NCI-H2227 treated with DMSO at 0.1 percent for 48 hours (cell line): ENCODE measurements at regions not wholly inside any gene's neighbourhood (a gene's known extent, or its start where the extent isn't known, plus 50 kb on each side); places are given as distances from the start of the nearest gene placed in this dataset.

ENCODE experiments used
- DNase-seq: peaks from one replicate; lab custom pipeline; 2025; lab: John Stamatoyannopoulos, UW

DNA sequence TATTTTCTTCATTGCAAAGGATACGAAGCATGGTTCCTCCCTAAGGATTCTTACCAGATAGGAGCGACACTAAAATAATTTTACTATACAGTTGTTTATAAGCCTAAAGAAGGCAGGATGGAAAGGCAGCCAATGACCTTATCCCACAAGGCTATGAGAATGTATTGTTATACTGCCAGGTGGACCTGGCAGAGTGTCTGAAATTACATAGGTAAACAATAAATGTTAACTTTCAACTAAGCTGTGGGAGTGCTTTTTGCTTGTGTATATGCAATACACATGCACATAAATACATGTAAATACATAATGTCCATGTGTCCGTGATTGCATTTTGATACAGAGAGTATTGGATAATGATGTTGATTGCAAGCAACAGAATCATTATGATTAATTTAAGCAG is 850.6 kb downstream of the CENPC start:
- no peak for DNase-seq

DNA sequence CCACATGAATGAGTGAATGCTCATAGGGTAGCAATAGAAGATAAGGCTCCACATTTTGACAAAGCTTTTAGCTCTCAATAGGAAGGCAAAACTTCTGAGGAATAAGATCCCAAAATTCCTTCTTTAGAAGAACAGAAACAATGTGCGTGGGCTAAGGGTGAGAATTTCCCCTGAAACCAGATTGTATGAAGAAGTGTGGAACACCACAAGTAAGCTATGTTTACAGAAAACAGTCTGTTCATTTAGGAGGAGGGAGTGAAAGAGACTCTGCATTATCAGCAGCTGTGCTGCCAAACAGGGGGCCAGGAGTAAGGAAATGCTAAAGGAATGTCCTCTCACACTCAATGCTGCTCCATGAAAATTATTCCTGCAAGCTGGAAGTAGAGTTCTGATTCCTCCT is 851.6 kb downstream of the CENPC start:
- DNase-seq: no peak

DNA sequence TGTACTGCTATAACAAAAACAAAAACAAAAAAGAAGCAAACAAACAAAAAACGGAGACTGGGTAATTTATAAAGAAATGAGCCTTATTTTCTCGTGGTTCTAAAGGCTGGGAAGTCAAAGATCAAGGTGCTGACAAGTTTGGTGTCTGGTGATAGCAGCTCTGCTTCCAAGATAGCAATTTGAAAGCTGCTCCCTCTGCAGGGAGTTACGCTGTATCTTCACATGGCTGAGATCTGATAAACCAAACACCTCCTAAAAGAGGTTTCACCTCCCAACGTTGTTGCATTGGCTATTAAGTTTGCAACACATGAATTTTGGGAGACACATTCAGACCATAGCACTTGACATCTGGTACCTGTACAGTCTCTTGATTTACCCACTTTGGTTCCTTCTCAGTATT is 854.2 kb downstream of the CENPC start:
- DNase-seq: no peak

DNA sequence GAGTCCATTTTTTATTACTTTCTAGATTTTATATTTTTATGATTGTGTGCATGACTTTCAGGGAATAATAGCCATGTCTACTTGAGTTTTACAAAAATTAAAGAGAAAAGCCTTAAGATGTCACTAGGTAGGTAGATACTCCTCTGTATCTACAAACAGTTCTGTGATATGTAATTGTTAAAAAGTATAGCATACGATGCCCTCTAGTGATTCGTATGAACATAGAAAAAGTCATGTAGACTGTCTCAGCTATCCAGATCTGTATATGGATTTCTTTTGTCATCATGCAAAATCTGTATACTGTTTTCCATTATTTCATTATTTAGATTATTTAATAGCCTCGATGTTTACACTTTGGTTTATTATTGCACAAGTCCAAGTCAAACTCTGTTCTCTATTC is 856.6 kb downstream of the CENPC start:
- DNase-seq: peak; percentile 7

DNA sequence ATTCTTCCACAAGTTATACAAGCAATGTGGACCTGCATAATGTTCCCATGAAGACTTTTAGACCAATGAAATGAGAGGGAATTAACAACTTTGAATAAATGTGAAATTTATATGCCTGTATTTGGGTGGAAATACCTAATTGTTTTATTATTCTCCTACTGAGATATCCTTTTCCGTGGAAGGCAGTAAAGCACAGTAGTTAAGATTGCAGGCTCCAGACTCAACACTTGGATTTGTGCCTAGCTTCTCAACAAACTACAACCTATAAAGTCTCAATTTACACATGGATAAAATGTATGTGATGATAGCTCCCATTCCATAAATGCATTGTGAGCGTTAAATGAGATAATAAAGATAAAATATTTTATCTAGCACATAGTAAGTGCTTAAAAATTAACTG is 857.8 kb downstream of the CENPC start:
- no peak for DNase-seq

DNA sequence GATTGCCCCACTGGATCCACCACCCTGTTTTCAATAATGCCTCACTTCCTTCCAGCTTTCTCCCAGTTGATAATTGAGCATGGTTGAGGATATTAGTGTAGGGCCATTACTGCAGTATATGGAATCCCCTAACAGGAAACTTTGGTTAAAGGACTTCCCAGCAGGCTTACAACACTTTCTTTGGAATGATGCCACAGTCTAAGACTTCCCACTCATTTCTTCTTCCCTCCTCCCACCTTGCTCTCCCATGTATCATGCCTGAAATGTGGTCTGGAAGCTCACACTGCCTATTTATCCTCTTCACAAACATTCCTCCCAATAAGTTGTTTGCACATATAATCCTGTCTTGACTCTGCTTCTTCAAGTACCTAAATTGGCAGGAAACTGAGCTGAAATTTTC is 863.3 kb downstream of the CENPC start:
- no peak for DNase-seq

DNA sequence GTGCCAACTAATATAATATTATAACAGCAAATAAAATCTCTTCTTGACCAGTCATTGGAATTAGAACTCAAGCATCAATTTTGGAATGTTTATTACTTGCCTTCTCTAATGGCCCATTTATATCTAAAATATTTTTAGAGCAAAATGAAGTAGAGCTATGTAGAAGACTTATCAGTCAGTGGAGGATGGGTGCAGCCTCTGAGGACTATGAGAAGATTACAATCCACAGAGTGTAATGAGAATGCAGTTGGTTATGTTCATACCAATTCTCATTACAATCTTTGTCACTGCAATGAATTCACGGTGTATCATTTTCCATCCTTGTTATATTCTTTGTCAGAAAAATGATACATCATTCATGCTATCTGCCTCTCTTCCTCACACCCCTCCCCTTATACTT is 878.1 kb downstream of the CENPC start:
- DNase-seq: no peak

DNA sequence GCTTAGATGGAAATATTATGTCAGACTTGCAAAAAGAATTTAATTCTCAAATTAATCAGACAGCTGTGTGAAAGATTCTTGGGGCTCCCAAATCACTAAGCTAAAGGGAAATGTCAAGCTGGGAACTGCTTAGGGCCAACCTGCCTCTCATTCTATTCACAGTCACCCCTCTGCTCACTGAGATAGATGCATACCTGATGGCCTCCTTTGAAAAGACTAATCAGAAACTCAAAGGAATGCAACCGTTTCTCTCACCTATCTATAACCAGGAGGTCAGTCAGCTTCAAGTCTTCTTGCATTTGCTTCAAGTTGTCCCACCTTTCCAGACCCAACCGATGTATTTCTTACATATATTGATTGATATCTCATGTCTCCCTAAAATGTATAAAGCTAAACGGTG is 882.7 kb downstream of the CENPC start:
- DNase-seq: no peak

DNA sequence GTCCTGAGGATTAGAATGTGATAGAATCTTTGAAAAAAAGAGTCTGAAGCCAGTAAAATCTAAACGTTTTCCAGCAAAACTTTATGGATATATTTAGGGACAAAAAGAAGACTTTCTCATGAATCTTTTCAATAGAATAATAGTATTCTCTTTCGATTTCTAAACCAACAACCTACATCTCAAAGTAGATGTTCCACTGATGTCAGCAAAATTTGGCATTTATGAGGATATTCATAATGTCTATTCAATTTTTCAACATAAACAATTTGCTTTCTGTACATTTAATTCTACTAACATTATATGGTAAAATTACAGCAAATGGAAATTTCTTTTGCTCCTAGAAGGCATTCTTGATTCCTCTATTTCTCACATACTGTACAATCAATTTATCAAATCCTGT is 886.5 kb downstream of the CENPC start:
- DNase-seq: no peak

DNA sequence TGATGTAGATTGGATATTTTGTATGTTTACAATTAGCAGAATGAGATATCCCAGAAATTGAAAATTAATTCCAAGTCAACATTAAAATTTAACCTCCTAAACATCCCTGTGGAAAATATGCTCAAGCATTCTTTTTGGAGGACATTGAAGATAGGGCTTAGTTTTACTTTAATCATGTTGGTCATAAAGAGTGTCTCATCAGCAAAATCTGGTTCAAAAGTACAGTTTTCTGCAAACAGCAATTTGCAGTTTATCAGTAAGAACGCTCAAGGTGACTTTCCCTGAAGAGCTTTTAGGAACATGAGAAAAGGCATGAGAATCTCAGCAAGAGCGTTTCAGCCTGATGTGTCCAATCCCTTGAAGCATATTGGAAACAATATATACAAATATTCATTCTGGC is 889.8 kb downstream of the CENPC start:
- no peak for DNase-seq

DNA sequence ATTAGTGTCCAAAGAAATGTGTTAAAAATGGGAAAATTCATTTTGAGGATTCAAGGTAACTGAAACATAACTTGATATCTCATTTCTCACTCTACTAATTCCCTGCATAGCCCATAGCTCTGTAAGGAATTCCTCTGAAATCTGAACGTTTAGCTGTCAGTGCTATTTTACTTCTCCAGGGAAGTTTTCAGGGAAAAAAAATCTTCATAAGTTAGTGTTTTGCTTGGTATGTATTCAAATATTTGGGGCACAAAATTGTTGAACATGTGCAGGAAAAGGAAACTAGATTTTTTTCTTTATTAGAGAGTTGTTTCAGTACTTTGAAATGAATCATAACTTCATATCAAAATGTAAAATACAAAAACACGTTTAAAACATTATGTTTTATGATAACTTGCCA is 891.4 kb downstream of the CENPC start:
- DNase-seq: no peak

DNA sequence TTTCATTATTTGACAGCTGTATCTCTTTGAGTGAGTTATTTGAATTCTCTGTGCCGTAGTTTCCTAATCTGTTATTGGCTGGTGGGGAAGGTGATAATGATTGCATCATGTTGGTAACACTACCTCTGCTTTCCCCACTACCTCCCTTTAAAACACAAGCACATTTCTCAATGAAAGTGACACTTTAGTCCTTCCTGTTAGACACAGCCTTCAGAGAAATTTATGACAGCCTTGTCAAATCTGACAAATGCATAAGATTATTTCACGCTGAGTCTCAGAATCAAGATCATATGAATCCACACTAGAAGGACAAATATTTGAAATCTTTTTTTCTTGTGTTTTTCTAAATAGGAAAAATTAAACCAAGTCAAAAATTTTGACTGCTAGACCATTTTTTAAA is 896.1 kb downstream of the CENPC start:
- no peak for DNase-seq

DNA sequence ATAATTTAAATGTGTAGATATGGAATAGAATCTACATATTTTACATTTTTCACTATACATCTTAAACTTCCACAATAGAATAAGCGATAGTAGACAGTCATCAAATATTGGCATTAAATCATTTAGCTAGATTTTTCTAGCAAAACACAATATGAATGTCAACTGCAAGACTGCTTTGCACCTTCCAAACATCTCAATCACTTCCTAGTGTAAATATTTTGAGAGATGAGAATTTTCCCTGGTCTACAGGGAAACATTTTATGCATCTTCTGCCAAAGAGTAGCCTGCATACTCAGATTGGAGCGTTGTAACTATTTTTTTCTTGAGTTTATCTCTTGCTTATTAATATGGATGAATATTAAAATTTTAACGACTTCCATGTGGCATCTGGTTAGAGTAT is 897.4 kb downstream of the CENPC start:
- DNase-seq: no peak

DNA sequence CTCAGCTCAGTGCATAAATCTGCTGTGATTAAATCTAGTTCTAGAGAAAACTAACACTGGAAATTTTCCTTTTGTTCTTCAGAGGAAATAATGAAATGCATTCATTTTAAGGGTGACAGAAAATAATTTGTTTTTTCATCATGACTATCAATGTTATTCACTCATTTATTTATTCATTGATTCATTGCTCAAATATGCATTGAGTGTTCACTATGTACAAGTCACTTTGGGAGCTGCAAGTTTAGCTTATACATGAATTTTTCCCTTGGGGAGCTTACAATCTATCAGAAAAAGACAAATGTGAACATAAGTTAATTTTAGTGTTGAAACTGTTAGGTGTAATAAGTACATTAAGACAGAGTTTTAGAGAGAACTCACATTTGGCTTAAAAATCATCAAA is 897.8 kb downstream of the CENPC start:
- DNase-seq: no peak

DNA sequence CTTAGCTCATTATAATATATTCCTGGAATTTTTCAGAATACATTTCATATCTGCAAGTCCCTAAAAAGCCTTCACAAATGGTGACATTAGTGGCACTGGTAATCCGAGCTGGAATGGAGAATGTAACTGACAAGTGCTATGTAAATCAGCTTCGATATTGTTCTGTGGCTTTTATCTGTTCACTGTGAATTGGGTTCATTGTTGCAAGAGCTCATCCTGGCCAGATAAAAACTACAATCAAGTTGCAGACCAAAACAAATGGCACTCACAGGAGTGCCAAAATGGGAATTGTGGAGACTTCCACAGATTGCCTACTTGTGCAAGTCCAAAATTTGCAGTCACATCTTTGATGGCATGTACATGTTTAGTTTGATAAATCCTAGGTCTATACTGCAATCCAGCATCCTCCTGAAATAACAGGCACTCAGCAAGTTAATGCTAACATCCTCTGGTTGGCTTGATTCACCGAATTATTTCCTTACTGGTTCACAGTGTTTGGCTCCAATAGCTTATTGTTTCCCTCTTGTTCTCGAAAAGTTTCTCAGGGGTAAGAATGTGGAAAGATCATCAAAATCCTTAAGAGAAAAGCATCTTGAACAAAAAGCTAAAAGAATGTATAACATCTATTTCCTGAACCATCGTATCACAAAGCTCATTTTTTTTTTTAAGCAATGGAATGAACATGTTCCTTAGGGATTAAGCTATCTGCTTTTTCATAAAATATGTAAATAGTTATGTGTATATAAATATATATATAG is 904.9 kb downstream of the CENPC start:
- DNase-seq: no peak

DNA sequence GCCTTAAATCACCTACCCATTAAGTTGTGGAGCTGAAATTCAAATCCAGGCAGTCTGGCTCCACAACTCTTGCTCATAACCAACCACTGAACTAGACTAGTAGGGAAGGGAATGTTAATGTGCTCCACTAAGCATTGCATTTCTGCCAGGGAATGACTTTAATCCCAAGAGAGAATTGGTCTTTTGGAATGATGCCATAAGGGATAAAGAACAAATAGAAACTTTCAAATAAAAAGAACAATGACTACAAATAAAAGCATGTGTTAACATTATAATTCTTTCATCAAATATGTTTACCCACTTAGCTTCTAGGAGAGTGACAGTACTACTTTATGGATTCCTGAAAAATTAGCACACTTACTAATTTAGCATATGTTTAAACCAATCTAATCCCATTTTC is 905.9 kb downstream of the CENPC start:
- DNase-seq: no peak

DNA sequence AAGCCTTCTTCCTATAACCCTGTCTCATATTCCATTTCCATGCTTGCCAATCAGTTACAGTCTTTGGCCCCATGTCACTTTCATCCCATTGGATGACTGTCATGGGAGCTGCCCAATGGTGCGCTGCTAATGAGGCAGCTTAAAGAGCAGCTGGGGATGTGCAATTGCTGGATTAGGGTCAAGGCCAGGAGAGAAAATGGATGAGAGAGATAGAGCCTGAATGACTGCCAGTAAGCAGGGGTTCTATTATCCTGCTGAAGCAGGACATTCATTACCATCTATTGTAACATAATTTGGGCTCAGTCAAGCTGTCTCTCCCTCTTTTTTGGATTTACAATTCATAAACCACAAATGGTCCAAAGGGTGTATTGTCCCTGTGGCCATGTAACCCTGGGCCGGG is 909.0 kb downstream of the CENPC start:
- peak; percentile 32 for DNase-seq

DNA sequence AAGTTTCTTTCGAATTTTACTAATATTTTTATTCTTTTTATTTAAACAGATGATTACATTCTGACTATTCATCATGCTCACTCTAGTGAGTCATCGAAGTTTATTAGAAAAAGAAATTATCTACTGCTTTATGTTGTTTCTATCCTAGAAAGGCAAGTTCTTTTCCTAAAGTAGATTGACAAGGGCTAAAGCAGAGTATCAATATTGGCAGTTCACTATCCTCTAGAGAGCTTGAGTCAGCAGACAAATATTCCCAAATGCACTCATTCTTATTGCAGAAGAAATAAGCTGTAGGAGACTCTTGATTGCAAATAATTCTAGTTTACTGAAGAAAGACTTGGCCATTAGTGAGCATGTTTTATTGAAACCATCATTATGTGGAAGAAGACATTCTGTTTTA is 911.8 kb downstream of the CENPC start:
- DNase-seq: no peak

DNA sequence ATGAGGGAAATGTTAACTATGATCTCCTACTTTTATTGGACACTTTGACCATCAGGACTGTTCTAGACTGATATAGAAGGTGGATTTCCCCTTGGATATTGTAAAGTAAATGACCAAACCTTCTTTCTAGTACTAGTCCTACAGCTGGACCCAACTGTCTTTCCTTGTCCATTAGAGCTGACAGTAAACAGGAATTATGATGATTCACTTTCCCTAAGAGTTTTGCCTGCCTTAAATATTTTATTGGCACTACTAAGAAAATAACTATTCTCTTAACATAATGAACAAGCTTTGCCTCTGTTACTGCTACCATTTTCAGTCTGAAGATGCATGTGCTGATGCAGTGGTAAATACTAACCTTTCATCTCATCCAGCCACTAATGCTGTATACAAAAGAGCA is 915.4 kb downstream of the CENPC start:
- no peak for DNase-seq

DNA sequence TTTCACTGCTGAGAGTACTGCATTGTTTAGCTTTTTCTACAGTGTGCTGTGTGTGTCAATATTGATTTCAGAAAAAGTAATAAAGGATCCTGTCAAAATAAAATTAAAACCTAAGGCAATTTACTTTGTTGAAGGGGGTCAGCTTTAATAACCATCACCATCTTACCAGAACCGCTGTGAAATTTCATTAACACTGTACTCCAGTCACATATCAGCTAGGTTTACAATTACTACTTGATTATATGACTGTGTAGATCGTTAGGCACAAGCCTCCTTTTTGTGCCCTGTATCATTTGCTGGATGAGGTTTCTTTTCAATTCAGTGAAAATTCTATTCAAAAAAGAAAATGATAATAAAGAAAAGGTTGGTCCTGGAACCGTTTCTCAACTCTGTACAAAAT is 917.2 kb downstream of the CENPC start:
- no peak for DNase-seq

DNA sequence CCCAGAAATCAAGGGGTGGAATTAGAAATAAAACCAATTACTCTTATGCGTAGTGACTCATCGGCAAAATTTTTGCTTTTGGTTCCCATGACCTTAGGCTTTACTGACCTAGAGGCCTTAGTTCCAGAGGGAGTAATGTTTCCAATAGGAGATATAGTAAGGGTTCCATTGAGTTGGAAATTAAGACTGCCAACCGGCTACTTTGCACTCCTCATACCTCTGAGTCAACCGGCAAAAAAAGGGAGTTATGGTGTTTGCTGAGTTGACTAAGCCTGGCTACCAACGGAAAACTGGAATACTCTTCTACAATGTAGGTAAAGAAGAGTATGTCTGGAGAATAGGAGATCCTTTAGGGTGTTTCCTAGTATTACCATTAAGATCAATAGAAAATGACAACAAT is 919.8 kb downstream of the CENPC start:
- DNase-seq: no peak

DNA sequence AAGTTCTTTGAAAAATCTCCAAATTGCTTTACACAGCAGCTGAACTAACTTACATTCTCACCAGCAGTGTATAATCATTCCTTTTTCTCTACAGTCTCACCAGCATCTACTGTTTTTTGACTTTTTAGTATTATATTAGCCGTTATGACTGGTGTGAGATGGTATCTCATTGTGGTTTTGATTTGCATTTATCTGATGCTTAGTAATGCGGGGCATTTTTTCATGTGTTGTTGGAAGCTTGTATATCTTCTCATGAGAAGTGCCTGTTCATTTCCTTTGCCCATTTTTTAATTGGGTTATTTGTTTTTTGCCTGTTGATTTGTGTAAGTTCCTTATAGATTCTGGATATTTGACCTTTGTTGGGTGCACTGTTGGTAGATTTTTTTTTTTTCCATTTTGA is 931.7 kb downstream of the CENPC start:
- DNase-seq: no peak

DNA sequence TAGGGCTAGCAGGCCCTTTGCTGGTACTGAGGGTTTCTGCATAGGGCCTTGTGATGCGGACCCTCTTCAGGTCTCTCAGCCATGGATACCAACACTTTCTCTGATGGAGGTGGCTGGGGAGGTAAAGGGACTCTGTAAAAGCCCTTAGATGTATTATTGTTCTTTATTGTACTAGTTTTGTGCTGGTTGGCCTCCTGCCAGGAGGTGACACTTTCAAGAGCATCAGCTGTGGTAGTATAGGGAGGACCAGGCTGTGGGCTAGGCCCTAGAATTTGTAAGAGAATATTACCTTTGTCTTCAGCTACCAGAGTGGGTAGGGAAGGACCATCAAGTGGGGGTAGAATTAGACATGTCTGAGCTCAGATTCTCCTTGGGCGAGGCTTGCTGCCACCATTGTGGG is 936.3 kb downstream of the CENPC start:
- DNase-seq: no peak

DNA sequence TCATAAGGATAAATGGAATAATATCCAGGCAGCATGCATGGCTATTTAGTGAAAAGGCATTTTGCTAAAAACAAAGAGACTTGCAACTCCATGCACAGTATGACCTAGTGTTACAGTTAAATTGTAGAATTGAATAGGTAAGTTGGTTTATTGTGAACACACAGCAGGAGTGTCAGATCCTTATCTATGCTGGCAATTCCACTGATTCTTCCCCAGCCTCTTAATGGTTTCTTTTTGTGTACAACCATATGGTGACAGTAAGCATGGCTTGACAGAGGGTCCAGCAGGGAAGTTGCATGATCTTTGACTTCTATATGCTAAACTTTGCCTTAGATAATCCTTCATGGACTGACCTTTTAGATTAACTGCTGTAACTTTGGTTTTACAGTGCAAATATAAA is 936.6 kb upstream of the EPHA5 start:
- no peak for DNase-seq

DNA sequence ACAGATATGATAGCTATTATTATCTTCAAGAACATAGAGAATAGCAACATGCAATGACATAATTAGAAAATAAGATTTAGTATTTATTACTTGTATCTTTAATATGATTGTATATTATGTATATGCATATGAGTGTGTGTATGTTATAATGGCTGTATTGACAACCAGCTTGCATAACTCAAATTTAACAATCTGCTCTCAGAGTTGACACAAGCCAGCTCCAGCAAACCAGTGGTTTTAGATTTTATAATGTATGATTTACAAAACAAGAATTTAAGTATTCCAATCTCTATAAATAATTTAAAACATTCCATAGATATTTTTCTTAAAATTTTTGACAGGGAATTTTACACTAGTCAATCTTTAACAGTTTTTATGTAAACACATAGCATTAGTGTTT is 935.9 kb upstream of the EPHA5 start:
- DNase-seq: no peak
